Esophagus muscularis mucosa (tissue), 4 donors: ENCODE measurements at regions not wholly inside any gene's neighbourhood (a gene's known extent, or its start where the extent isn't known, plus 50 kb on each side); places are given as distances from the start of the nearest gene placed in this dataset.
"Not testable (repeated sequence)": the region's sequence is repeated elsewhere in the genome, so short reads cannot be mapped to it uniquely, and the experiment has no call there.

Experiments used
- DNase-seq: peaks from one replicate; pipeline ENCODE4 v3.0.0-alpha.2; 2017; ENCODE audit errors: extremely low spot score
- H3K27ac ChIP-seq, 4 donors: fragments of 200-600 bp; sonication (generic); replicated peaks in 1 of 4; 1 replicate in 3 of 4; 2 replicates in 1 of 4; pipeline ENCODE4 v1.5.1; 2016 to 2019; ENCODE audit warnings: mild to moderate bottlenecking in 1 of 4
- H3K27me3 ChIP-seq, 4 donors: fragments of 200-600 bp; sonication (generic); one replicate each; pipeline versions ENCODE4 v1.5.1 to v1.6.0; 2016 to 2019
- H3K36me3 ChIP-seq, 4 donors: fragments of 200-600 bp; sonication (generic); one replicate each; pipeline ENCODE4 v1.5.1; 2016 to 2019
- H3K4me1 ChIP-seq, 4 donors: fragments of 200-600 bp; sonication (generic); one replicate each; pipeline ENCODE4 v1.5.1; 2016 to 2019
- H3K4me3 ChIP-seq, 4 donors: fragments of 200-600 bp; sonication (generic); 1 replicate in 2 of 4; 2 replicates in 2 of 4; pipeline ENCODE4 v1.5.1; 2016 to 2019; ENCODE audit warnings: mild to moderate bottlenecking in 4 of 4, moderate library complexity in 1 of 4
- H3K9me3 ChIP-seq, 4 donors: fragments of 200-600 bp; sonication (generic); 1 replicate in 3 of 4; 2 replicates in 1 of 4; pipeline ENCODE4 v1.5.1; 2016 to 2019
- EP300 ChIP-seq: sonication (generic); formaldehyde crosslinking; IDR thresholded peaks from one replicate; pipeline ENCODE4 v1.6.1; 2017; ENCODE audit warnings: antibody characterized with exemption
- POLR2A ChIP-seq: fragments of 450-650 bp; IDR thresholded peaks from one replicate; pipeline ENCODE4 v1.6.1; 2017; ENCODE audit warnings: antibody characterized with exemption, moderate library complexity, mild to moderate bottlenecking, low read depth
- POLR2AphosphoS5 ChIP-seq, 2 donors: sonication (generic); formaldehyde crosslinking; IDR thresholded peaks; one replicate each; pipeline ENCODE4 v1.6.1; 2017; ENCODE audit warnings: antibody characterized with exemption in 2 of 2
- WGBS: methylation state at CpG from one replicate; pipeline ENCODE4 v1.1.5; 2018; 5-methylcytosine and 5-hydroxymethylcytosine counted together
- intact Hi-C: fragments of 100-400 bp; cut with DNase I; formaldehyde crosslinking; loops from one replicate; pipeline ENCODE4 v1.15.1; 2023
- TF ChIP-seq, protein P1 (sequence below), 3 experiments: fragments of 200-600 bp in 2 of 3; fragments of 450-650 bp in 1 of 3; sonication (generic) in 2 of 3; IDR thresholded peaks; one replicate each; pipeline ENCODE4 v1.5.1; 2017 to 2019; ENCODE audit warnings: antibody characterized with exemption in 3 of 3, mild to moderate bottlenecking in 2 of 3, moderate library complexity in 1 of 3

DNA sequence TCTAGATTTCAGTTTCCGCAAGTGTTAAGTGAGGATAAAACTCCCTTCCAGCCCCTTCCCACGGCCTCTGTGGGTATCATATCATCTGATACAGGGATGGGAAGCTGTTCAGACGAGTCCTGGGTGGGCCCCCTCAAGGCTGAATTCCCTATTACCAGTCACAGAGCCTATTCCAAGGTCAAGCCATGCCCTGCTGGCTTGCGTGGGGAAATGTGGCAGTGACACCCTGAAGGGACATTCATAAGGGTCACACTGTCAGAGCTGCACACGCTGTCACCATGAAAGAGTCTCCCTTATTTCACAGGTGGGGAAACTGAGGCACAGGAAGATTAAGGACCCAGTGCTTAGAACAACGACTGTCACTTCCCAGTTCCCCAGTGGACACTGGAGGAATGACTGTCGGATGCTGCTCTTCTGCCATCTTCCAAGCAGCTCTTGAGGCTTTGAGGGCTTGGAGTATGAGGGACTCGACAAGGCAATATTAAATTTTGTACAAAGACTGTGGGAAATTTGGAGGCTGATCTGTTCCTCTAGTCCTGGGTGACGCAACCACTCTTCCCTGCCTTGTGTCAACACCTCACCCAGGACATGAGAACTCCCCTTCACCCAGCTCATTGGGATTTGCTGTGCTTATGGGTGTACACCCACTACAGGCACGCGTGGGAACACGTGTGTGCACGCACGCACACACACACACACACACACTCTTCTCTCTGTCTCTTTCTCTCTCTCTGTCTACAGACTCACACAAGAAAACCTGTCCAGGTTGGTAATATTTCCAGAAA, 386.0 kb downstream of the RPS24 start:
- TF ChIP-seq POLR2A (no peak), EP300 (no peak), POLR2AphosphoS5 (IDR thresholded peaks at IDR 0.05) (no peak)
- TF ChIP-seq, protein P1, sequence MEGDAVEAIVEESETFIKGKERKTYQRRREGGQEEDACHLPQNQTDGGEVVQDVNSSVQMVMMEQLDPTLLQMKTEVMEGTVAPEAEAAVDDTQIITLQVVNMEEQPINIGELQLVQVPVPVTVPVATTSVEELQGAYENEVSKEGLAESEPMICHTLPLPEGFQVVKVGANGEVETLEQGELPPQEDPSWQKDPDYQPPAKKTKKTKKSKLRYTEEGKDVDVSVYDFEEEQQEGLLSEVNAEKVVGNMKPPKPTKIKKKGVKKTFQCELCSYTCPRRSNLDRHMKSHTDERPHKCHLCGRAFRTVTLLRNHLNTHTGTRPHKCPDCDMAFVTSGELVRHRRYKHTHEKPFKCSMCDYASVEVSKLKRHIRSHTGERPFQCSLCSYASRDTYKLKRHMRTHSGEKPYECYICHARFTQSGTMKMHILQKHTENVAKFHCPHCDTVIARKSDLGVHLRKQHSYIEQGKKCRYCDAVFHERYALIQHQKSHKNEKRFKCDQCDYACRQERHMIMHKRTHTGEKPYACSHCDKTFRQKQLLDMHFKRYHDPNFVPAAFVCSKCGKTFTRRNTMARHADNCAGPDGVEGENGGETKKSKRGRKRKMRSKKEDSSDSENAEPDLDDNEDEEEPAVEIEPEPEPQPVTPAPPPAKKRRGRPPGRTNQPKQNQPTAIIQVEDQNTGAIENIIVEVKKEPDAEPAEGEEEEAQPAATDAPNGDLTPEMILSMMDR (IDR thresholded peaks at IDR 0.05): no peak
- no peak for DNase-seq
- intact Hi-C loops: no loop called here
- 93% methylated on average over 14 of the region's 14 CpGs for WGBS
- Histone ChIP-seq H3K4me3 (no peak overlapping the region), H3K4me1 (no peaks in the 10 kb centered on the region), H3K9me3 (peaks cover 0 to 4% (median 0%) of the 10 kb centered on the region in 4 donors), H3K27me3 (no peaks in the 10 kb centered on the region), H3K36me3 (no peaks in the 10 kb centered on the region), H3K27ac (no peak overlapping the region)

DNA sequence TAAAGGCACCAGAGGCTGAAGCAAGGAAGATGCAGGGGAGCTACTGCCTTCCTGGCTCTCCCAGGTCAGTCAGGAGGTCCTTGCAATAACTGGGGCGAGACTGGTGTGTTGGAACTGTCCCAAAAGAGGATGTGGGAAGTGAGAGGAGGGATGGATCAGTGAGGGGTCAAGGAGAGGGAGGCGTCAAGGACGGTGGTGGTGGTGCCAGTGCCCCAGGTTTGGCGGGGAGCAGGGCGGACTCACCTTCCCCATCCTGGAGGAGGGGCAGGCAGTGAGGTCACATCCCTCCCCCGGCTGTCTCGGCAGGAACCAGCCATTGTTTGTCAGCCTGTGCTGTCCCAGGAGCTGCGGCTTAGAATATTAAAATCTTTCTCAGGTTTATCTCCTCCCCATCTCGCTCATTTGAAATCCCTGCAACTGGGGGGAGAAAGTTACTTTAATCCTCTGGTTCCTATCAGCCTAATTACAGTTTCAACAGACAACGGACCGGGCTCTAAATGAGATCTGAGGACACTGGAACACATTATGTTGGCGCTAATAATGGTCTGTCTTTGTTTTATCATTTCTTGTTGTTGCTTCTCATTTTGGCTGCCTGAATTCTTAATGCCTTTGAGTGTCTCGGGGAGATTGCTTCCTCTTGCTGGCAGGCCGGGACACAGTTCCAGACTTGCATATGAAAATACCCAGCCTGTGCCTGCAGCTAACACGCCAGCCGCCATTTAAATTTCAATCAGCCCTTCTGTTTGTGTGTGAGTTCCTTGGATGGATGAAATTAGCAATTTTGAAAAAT, 387.5 kb downstream of the RPS24 start:
- Histone ChIP-seq H3K27ac (no peak overlapping the region), H3K4me3 (no peak overlapping the region), H3K27me3 (no peaks in the 10 kb centered on the region), H3K36me3 (no peaks in the 10 kb centered on the region), H3K9me3 (peaks cover 0 to 13% (median 5%) of the 10 kb centered on the region in 4 donors), H3K4me1 (no peaks in the 10 kb centered on the region)
- TF ChIP-seq POLR2A (no peak), EP300 (no peak)
- TF ChIP-seq, protein P1 (IDR thresholded peaks at IDR 0.05): no peak
- WGBS: 75% methylated on average over 16 of the region's 16 CpGs
- intact Hi-C loops: no loop called here
- no peak for DNase-seq

DNA sequence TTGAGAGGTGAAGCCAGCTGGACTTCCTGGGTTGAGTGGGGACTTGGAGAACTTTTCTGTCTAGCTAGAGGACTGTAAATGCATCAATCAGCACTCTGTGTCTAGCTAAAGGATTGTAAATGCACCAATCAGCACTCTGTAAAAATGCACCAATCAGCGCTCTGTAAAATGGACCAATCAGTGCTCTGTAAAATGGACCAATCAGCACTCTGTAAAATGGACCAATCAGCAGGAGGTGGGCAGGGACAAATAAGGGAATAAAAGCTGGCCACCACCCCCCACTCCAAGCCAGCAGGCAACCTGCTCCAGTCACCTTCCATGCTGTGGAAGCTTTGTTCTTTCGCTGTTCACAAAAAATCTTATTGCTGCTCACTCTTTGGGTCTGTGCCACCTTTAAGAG, 390.4 kb downstream of the RPS24 start:
- H3K4me3 ChIP-seq, H3K36me3 ChIP-seq, H3K27ac ChIP-seq, H3K4me1 ChIP-seq, H3K27me3 ChIP-seq, DNase-seq, intact Hi-C loops: not testable (repeated sequence)
- 100% methylated on average over 2 of the region's 2 CpGs for WGBS
- H3K9me3 ChIP-seq: peaks cover 0 to 16% (median 6%) of the 10 kb centered on the region in 4 donors

DNA sequence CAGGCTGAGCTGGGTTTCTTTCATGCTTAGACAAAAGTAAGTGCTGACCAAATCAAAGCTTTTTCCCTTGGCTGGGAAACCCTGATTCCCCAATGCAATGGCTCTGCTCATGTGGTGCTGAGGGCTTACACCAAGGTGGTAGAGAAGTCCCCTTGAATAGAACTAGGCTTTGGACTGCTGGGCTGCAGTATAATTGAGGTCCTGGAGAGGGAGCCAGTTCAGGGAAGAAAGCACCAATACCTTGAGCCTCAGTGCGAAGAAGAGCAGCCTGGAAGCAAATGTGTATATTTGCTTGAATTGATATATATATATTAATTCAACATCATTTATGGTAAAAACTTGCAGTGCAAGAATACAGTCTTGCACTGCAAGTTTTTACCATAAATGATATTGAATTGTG, 391.1 kb downstream of the RPS24 start:
- H3K4me1 ChIP-seq: no peaks in the 10 kb centered on the region
- WGBS: 100% methylated on average over 1 of the region's 1 CpG
- H3K27me3 ChIP-seq: no peaks in the 10 kb centered on the region
- H3K27ac ChIP-seq: no peak overlapping the region
- H3K36me3 ChIP-seq: no peaks in the 10 kb centered on the region
- H3K9me3 ChIP-seq: peaks cover 0 to 16% (median 6%) of the 10 kb centered on the region in 4 donors
- TF ChIP-seq EP300: no peak
- TF ChIP-seq, protein P1 (IDR thresholded peaks at IDR 0.05): no peak
- no peak for TF ChIP-seq POLR2A
- TF ChIP-seq POLR2AphosphoS5 (IDR thresholded peaks at IDR 0.05): no peak
- no peak overlapping the region for H3K4me3 ChIP-seq
- DNase-seq: no peak
- intact Hi-C loops: no loop called here

DNA sequence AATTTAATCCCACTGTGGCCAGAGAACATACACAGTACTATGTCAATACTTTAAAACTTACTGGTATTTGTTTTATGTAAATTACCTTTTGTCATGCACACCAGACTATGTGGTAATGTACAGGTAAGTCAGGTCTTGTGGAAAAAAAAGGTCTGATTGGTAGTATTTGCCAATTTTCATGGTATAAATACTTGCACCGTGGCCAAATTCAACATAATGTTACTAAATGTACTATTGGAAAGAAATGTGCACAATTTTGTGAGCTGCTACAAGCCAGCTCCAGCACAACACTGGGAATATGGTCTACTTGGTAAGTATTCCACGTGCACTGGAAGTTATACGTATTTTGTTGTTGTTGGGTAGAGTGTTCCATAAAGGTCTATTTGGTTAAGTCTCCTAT, 392.5 kb downstream of the RPS24 start:
- Histone ChIP-seq H3K4me1 (peaks cover 0 to 5% (median under 1%) of the 10 kb centered on the region in 4 donors), H3K27ac (no peak overlapping the region), H3K36me3 (no peaks in the 10 kb centered on the region), H3K4me3 (no peak overlapping the region), H3K27me3 (no peaks in the 10 kb centered on the region), H3K9me3 (peaks cover 0 to 16% (median 6%) of the 10 kb centered on the region in 4 donors)
- no peak for DNase-seq
- intact Hi-C loops: no loop called here
- TF ChIP-seq POLR2AphosphoS5 (IDR thresholded peaks at IDR 0.05) (no peak), POLR2A (no peak), EP300 (no peak)
- TF ChIP-seq, protein P1 (IDR thresholded peaks at IDR 0.05): no peak
- WGBS: 92% methylated on average over 3 of the region's 3 CpGs
